ENCODE measurements at regions not wholly inside any gene's neighbourhood (a gene's known extent, or its start where the extent isn't known, plus 50 kb on each side); places are given as distances from the start of the nearest gene placed in this dataset.

DNA sequence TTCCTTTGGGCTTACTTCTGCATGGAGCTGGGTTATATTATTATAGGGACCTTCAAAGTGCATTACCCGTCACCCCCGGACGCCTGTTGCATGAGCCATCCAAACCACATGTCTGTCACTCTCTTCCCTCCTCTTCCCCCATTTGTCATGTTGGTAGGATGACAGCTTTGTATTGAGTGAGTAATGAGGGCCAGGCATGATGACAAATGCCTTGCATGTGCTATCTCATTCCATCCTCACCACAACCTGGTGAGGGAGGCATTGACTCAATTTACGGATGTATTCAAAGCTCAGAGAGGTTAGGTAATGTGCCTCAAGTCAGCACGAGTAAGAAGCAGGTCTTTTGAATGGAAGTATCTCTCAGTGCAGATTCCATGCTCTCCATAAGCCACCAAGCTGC is 510.5 kb upstream of the TNP1 start:
- H3K9me3 ChIP-seq (replicated peaks in 1 of 2; ENCODE audit: control insufficient read depth in 2 of 2, insufficient read depth in 1 of 2, low read depth in 1 of 2, low read length in 2 of 2): no peaks in the 10 kb centered on the region
- no peak overlapping the region for H2BK15ac ChIP-seq (ENCODE audit: low read length)
- no peak overlapping the region for H2BK120ac ChIP-seq (ENCODE audit: low read depth, low read length)
- no peak overlapping the region for H3K4me3 ChIP-seq (ENCODE audit: low read length in 2 of 2)
- H4K91ac ChIP-seq (ENCODE audit: low read depth, low read length, poor library complexity): no peak overlapping the region
- no peak overlapping the region for H3K9ac ChIP-seq (ENCODE audit: low read depth, low read length, poor library complexity)
- no peaks in the 10 kb centered on the region for H3K79me1 ChIP-seq (ENCODE audit: low read depth, low read length)
- WGBS, 2 donors (ENCODE audit: extremely low coverage in 2 of 2, insufficient read length in 2 of 2, insufficient replicate concordance in 1 of 2): no CpG with 5 or more reads among the region's 5 CpGs
- H3K4me2 ChIP-seq (ENCODE audit: insufficient read depth, low read length, poor library complexity, severe bottlenecking): no peak overlapping the region
- no peak for DNase-seq (ENCODE audit: low spot score)
- H2AK5ac ChIP-seq (ENCODE audit: low read depth, low read length): no peak overlapping the region
- no peak overlapping the region for H4K8ac ChIP-seq (ENCODE audit: low read depth, low read length)
- no peak overlapping the region for H3K23ac ChIP-seq (ENCODE audit: low read depth, low read length, poor library complexity)
- no peak overlapping the region for H3K18ac ChIP-seq (ENCODE audit: low read length)
- H3K4ac ChIP-seq (ENCODE audit: low read length): no peak overlapping the region
- no peak overlapping the region for H3K14ac ChIP-seq (ENCODE audit: low read length)
- no peak overlapping the region for H3K27ac ChIP-seq (replicated peaks; ENCODE audit: low read length)
- no peak overlapping the region for H2AFZ ChIP-seq (ENCODE audit: low read length)
- H3K36me3 ChIP-seq (replicated peaks in 1 of 2; ENCODE audit: control insufficient read depth in 2 of 2, insufficient read depth in 2 of 2, low read length in 2 of 2): no peaks in the 10 kb centered on the region
- H3K27me3 ChIP-seq (ENCODE audit: control insufficient read depth in 3 of 3, insufficient read depth in 3 of 3, low read depth in 1 of 3, low read length in 3 of 3): no peaks in the 10 kb centered on the region
- no peak overlapping the region for H2BK5ac ChIP-seq (ENCODE audit: low read length)
- H2BK12ac ChIP-seq (ENCODE audit: low read length): no peak overlapping the region
- peaks cover 19 to 36% of the 10 kb centered on the region in 2 donors for H3K4me1 ChIP-seq (ENCODE audit: control insufficient read depth in 2 of 2, insufficient read depth in 1 of 2, low read depth in 1 of 2, low read length in 2 of 2)

- no peak overlapping the region for H3K27ac ChIP-seq (replicated peaks; ENCODE audit: low read length)
Measured at GRCh38 chr2:217367464-217367863, 507.6 kb upstream of the TNP1 start.

DNA sequence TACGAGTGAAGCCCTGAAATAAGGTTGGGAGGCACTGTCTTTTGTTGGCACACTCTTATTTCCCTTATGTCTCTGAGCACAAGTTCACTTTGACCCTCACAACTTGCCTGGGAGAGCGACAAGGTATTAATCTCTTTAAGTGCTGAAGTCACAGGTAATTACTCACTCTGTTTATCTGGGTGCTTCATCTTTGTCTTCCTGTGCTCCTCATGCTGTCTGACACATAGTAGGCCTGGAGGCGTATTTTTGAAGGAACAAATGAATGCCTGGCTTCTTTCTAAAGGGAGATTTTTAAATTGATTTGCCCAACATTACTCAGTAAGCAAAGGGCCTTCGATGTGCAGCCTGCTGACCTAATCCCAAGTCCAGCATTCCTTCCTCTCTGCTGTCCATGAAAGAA is 507.1 kb upstream of the TNP1 start:
- Histone ChIP-seq H3K4ac (ENCODE audit: low read length) (no peak overlapping the region), H2AFZ (ENCODE audit: low read length) (no peak overlapping the region), H2BK5ac (ENCODE audit: low read length) (no peak overlapping the region), H3K79me1 (ENCODE audit: low read depth, low read length) (no peaks in the 10 kb centered on the region), H3K4me2 (ENCODE audit: insufficient read depth, low read length, poor library complexity, severe bottlenecking) (no peak overlapping the region), H4K91ac (ENCODE audit: low read depth, low read length, poor library complexity) (no peak overlapping the region), H3K23ac (ENCODE audit: low read depth, low read length, poor library complexity) (no peak overlapping the region), H2BK120ac (ENCODE audit: low read depth, low read length) (no peak overlapping the region), H3K18ac (ENCODE audit: low read length) (no peak overlapping the region), H3K9me3 (replicated peaks in 1 of 2; ENCODE audit: control insufficient read depth in 2 of 2, insufficient read depth in 1 of 2, low read depth in 1 of 2, low read length in 2 of 2) (no peaks in the 10 kb centered on the region), H3K27me3 (ENCODE audit: control insufficient read depth in 3 of 3, insufficient read depth in 3 of 3, low read depth in 1 of 3, low read length in 3 of 3) (no peaks in the 10 kb centered on the region), H2BK12ac (ENCODE audit: low read length) (no peak overlapping the region), H2BK15ac (ENCODE audit: low read length) (no peak overlapping the region), H4K8ac (ENCODE audit: low read depth, low read length) (no peak overlapping the region), H2AK5ac (ENCODE audit: low read depth, low read length) (no peak overlapping the region), H3K36me3 (replicated peaks in 1 of 2; ENCODE audit: control insufficient read depth in 2 of 2, insufficient read depth in 2 of 2, low read length in 2 of 2) (no peaks in the 10 kb centered on the region), H3K4me1 (ENCODE audit: control insufficient read depth in 2 of 2, insufficient read depth in 1 of 2, low read depth in 1 of 2, low read length in 2 of 2) (peaks cover 15 to 26% of the 10 kb centered on the region in 2 donors), H3K9ac (ENCODE audit: low read depth, low read length, poor library complexity) (no peak overlapping the region), H3K14ac (ENCODE audit: low read length) (no peak overlapping the region), H3K4me3 (ENCODE audit: low read length in 2 of 2) (no peak overlapping the region), H3K27ac (replicated peaks; ENCODE audit: low read length) (no peak overlapping the region)
- DNase-seq (ENCODE audit: low spot score): no peak
- no CpG with 5 or more reads among the region's 4 CpGs for WGBS, 2 donors (ENCODE audit: extremely low coverage in 2 of 2, insufficient read length in 2 of 2, insufficient replicate concordance in 1 of 2)

More at GRCh38 chr2:217367464-217367863, 507.6 kb upstream of the TNP1 start:
- DNase-seq (ENCODE audit: low spot score): no peak
- Histone ChIP-seq H3K4me3 (ENCODE audit: low read length in 2 of 2) (no peak overlapping the region), H3K9me3 (replicated peaks in 1 of 2; ENCODE audit: control insufficient read depth in 2 of 2, insufficient read depth in 1 of 2, low read depth in 1 of 2, low read length in 2 of 2) (no peaks in the 10 kb centered on the region), H2BK5ac (ENCODE audit: low read length) (no peak overlapping the region), H3K36me3 (replicated peaks in 1 of 2; ENCODE audit: control insufficient read depth in 2 of 2, insufficient read depth in 2 of 2, low read length in 2 of 2) (no peaks in the 10 kb centered on the region), H4K91ac (ENCODE audit: low read depth, low read length, poor library complexity) (no peak overlapping the region), H2BK15ac (ENCODE audit: low read length) (no peak overlapping the region), H3K18ac (ENCODE audit: low read length) (no peak overlapping the region), H3K9ac (ENCODE audit: low read depth, low read length, poor library complexity) (no peak overlapping the region), H2BK12ac (ENCODE audit: low read length) (no peak overlapping the region), H3K79me1 (ENCODE audit: low read depth, low read length) (no peaks in the 10 kb centered on the region), H2AFZ (ENCODE audit: low read length) (no peak overlapping the region), H3K14ac (ENCODE audit: low read length) (no peak overlapping the region), H2BK120ac (ENCODE audit: low read depth, low read length) (no peak overlapping the region), H3K4ac (ENCODE audit: low read length) (no peak overlapping the region), H3K23ac (ENCODE audit: low read depth, low read length, poor library complexity) (no peak overlapping the region), H2AK5ac (ENCODE audit: low read depth, low read length) (no peak overlapping the region), H3K4me2 (ENCODE audit: insufficient read depth, low read length, poor library complexity, severe bottlenecking) (no peak overlapping the region), H3K27me3 (ENCODE audit: control insufficient read depth in 3 of 3, insufficient read depth in 3 of 3, low read depth in 1 of 3, low read length in 3 of 3) (no peaks in the 10 kb centered on the region), H3K4me1 (ENCODE audit: control insufficient read depth in 2 of 2, insufficient read depth in 1 of 2, low read depth in 1 of 2, low read length in 2 of 2) (peaks cover 19 to 31% of the 10 kb centered on the region in 2 donors), H4K8ac (ENCODE audit: low read depth, low read length) (no peak overlapping the region)
- no CpG with 5 or more reads among the region's 4 CpGs for WGBS, 2 donors (ENCODE audit: extremely low coverage in 2 of 2, insufficient read length in 2 of 2, insufficient replicate concordance in 1 of 2)

DNA sequence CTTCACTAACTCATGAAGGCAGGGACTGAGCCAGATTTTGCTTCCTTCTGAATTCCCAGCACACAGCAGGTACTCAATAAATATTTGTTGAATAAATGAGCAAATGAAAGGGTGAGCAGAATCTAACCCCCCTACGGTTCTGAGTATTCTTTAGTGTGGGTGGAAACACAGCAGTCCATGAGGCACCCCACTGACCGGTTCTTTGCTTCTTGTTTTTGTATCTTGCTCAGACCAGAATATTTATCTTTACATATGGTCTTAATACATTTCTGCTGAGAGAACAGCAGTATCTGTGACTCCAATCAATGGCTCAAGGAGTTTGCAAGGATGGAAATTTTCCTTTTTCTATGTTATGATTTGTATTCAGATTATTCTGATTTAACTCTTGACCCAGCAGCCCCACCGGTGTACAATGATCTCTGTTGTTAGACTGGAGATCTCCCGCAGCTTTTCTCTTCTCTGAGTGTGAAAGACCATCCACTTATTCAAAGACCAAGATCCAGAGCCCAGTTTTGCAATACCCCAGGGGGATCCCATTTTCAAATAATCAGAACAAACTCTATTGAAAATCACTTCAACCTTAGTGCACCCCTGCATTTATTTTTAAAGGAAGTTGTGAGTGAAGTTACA is 506.5 kb upstream of the TNP1 start:
- Histone ChIP-seq H3K27ac (replicated peaks; ENCODE audit: low read length) (no peak overlapping the region), H3K36me3 (replicated peaks in 1 of 2; ENCODE audit: control insufficient read depth in 2 of 2, insufficient read depth in 2 of 2, low read length in 2 of 2) (no peaks in the 10 kb centered on the region), H3K4me3 (ENCODE audit: low read length in 2 of 2) (no peak overlapping the region), H3K27me3 (ENCODE audit: control insufficient read depth in 3 of 3, insufficient read depth in 3 of 3, low read depth in 1 of 3, low read length in 3 of 3) (no peaks in the 10 kb centered on the region), H3K9ac (ENCODE audit: low read depth, low read length, poor library complexity) (no peak overlapping the region), H2AK5ac (ENCODE audit: low read depth, low read length) (no peak overlapping the region), H2BK5ac (ENCODE audit: low read length) (no peak overlapping the region), H2BK12ac (ENCODE audit: low read length) (no peak overlapping the region), H2BK120ac (ENCODE audit: low read depth, low read length) (no peak overlapping the region), H3K4me1 (ENCODE audit: control insufficient read depth in 2 of 2, insufficient read depth in 1 of 2, low read depth in 1 of 2, low read length in 2 of 2) (peaks cover 11 to 22% of the 10 kb centered on the region in 2 donors), H3K9me3 (replicated peaks in 1 of 2; ENCODE audit: control insufficient read depth in 2 of 2, insufficient read depth in 1 of 2, low read depth in 1 of 2, low read length in 2 of 2) (no peaks in the 10 kb centered on the region), H2BK15ac (ENCODE audit: low read length) (no peak overlapping the region), H3K4ac (ENCODE audit: low read length) (no peak overlapping the region), H2AFZ (ENCODE audit: low read length) (no peak overlapping the region), H3K4me2 (ENCODE audit: insufficient read depth, low read length, poor library complexity, severe bottlenecking) (no peak overlapping the region), H4K91ac (ENCODE audit: low read depth, low read length, poor library complexity) (no peak overlapping the region), H4K8ac (ENCODE audit: low read depth, low read length) (no peak overlapping the region), H3K14ac (ENCODE audit: low read length) (no peak overlapping the region), H3K23ac (ENCODE audit: low read depth, low read length, poor library complexity) (no peak overlapping the region), H3K18ac (ENCODE audit: low read length) (no peak overlapping the region), H3K79me1 (ENCODE audit: low read depth, low read length) (no peaks in the 10 kb centered on the region)
- DNase-seq (ENCODE audit: low spot score): no peak
- WGBS, 2 donors (ENCODE audit: extremely low coverage in 2 of 2, insufficient read length in 2 of 2, insufficient replicate concordance in 1 of 2): no CpG with 5 or more reads among the region's 4 CpGs

Data from neuronal stem cell (in vitro differentiated cells).